Smooth muscle cell of the brain vasculature (primary cell): ENCODE measurements at regions not wholly inside any gene's neighbourhood (a gene's known extent, or its start where the extent isn't known, plus 50 kb on each side); places are given as distances from the start of the nearest gene placed in this dataset.

Experiments used
- DNase-seq: peaks from one replicate; pipeline ENCODE4 v3.0.0-alpha.2; 2012; ENCODE audit warnings: low read depth, low spot score

- no peak for DNase-seq
These were observed 54.7 kb upstream of the DSCAM start for GRCh38 chr21:40901691-40902090.

- DNase-seq = no peak
These were observed 55.3 kb upstream of the DSCAM start for GRCh38 chr21:40902299-40902698.

- no peak for DNase-seq
These were observed 56.0 kb upstream of the DSCAM start for GRCh38 chr21:40902993-40903392.

GRCh38 chr21:40905251-40905650 is 58.3 kb upstream of the DSCAM start:
- no peak for DNase-seq

- DNase-seq = no peak
These were observed 65.4 kb upstream of the DSCAM start for GRCh38 chr21:40912375-40912774.

- no peak for DNase-seq
These were observed 68.2 kb upstream of the DSCAM start for GRCh38 chr21:40915114-40915513.

- no peak for DNase-seq
These were observed 76.4 kb upstream of the DSCAM start for GRCh38 chr21:40923407-40923806.

- no peak for DNase-seq
These were observed 76.9 kb upstream of the DSCAM start for GRCh38 chr21:40923901-40924300.

- DNase-seq = no peak
These were observed 77.7 kb upstream of the DSCAM start for GRCh38 chr21:40924641-40925040.

- no peak for DNase-seq
These were observed 79.3 kb upstream of the DSCAM start for GRCh38 chr21:40926238-40926637.

GRCh38 chr21:40929833-40930232 is 82.9 kb upstream of the DSCAM start:
- DNase-seq = no peak

- no peak for DNase-seq
These were observed 84.2 kb upstream of the DSCAM start for GRCh38 chr21:40931197-40931596.

- no peak for DNase-seq
These were observed 89.2 kb upstream of the DSCAM start for GRCh38 chr21:40936178-40936577.

GRCh38 chr21:40936771-40937261 is 89.9 kb upstream of the DSCAM start:
- DNase-seq = no peak

GRCh38 chr21:40938078-40938477 is 91.1 kb upstream of the DSCAM start:
- no peak for DNase-seq

- no peak for DNase-seq
These were observed 91.7 kb upstream of the DSCAM start for GRCh38 chr21:40938611-40939010.

- DNase-seq = no peak
These were observed 100.8 kb upstream of the DSCAM start for GRCh38 chr21:40947713-40948112.

- no peak for DNase-seq
These were observed 104.0 kb upstream of the DSCAM start for GRCh38 chr21:40950970-40951369.

GRCh38 chr21:40952551-40953323 is 105.8 kb upstream of the DSCAM start:
- no peak for DNase-seq

GRCh38 chr21:40964691-40965090 is 117.7 kb upstream of the DSCAM start:
- DNase-seq = no peak

- no peak for DNase-seq
These were observed 120.8 kb upstream of the DSCAM start for GRCh38 chr21:40967771-40968170.

GRCh38 chr21:40972151-40972550 is 125.2 kb upstream of the DSCAM start:
- DNase-seq = no peak

GRCh38 chr21:40976198-40977109 is 129.5 kb upstream of the DSCAM start:
- DNase-seq = no peak
